ENCODE measurements at regions not wholly inside any gene's neighbourhood (a gene's known extent, or its start where the extent isn't known, plus 50 kb on each side); places are given as distances from the start of the nearest gene placed in this dataset.
"Not testable (repeated sequence)": the region's sequence is repeated elsewhere in the genome, so short reads cannot be mapped to it uniquely, and the experiment has no call there.

DNA sequence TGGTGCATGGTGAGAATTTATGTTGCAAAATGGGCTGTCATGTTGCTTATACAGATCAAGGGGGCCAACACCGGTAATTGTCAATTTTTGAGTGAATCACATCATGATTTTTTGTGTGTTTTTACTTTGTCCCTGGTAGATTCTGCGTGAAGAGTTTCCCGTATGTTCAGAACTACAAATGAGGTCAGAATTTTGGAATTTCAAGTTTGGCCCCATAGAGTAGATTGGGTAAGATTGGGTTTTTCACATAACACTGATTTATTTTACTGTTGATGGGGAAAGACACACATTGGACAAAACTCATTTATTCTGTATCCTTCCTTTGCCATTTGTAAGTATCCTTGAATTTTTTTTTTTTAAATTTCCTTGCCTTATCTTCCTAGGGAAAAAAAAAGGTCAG is 158.5 kb upstream of the MXRA5 start:
- DNase-seq, result no peak

DNA sequence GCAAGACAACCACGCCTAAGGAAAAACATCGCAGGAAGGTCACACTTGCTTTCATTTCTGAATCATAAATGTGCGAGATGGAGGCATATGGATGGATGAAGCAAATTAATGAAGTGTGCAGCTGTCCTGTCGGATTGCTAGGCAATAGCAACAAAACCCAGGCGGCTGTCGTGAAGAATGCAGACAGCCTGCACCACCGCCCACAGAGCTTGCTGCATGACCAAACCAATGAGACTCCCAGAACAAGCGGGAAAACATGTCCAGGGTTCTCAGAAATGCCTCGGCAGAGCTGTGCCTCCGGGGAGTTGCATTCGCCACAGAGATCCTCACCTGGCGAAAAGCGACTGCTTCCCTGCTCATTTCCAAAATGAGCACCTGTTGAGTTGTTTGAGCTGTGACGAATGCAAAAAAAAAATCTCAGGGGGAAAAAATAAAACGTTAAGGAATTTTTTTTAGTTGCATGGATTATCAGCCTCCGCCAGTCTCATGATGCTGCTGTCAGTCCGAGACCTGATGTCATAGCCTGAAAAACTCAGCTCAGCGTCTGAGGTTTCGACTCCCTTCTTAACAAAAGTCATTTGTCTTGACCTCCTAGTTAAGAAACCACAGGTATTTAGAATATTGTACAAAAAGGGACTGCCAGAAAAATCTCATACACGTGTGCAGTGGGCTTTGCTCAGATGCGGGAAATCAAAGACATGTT is 155.5 kb upstream of the MXRA5 start:
- DNase-seq, result no peak

DNA sequence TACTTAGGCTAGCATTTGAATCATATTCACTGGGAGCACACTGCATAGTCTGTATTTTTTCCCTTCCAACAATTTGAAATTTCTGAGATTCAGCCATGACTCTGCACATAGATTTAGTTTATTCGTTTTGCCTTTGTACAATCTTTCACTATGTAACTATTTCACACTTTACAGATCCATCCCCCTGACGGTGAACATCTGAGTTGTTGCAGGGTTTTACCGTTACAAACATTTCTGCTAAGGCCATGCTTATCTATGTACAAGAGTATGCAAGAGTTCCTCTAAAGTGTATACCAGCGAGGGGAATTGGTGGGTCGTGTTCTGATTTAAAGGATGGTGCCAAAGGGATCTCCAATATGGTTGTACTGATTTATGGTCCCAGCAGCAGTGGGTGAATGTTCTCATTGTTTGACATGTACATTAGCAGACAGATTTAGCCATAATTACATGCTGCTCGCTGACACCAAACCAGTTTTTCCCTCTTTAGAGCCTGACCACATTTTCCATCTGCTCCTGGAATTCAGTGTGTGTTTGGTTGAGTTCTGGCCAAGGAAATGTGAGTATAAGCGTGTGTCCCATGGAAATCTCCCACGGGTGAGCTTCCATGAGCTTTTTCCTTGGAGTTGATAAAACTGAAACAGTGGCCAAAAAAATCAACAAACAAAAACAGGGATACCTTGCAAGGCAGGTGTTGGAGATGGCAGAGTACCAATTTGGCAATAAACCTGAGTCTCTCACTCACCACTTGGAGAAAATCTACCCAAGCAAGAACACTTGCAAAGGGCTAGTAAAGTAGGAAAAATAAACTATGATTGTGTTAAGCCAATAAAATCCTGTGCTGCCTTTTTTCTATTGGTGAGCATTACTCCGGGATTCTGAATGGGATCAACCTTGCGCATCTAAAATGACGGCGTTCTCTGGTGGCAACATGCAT is 149.7 kb upstream of the MXRA5 start:
- DNase-seq, result not testable (repeated sequence)

DNA sequence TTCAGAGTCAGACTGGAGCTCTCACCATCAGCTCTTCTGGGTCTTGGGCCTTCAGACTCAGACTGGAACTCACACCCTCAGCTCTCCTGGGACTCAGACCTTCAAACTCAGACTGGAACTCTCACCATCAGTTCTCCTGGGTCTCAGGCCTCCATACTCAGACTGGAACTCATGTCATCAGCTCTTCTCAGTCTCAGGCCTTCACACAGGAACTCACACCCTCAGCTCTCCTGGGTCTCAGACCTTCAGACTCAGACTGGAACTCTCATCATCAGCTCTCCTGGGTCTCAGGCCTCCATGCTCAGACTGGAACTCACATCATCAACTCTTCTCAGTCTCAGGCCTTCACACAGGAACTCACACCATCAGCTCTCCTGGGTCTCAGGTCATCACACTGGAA is 147.2 kb upstream of the MXRA5 start:
- no peak for DNase-seq

GRCh38 chrX:3485727-3486126 is 139.3 kb upstream of the MXRA5 start:
- DNase-seq, result no peak

DNA sequence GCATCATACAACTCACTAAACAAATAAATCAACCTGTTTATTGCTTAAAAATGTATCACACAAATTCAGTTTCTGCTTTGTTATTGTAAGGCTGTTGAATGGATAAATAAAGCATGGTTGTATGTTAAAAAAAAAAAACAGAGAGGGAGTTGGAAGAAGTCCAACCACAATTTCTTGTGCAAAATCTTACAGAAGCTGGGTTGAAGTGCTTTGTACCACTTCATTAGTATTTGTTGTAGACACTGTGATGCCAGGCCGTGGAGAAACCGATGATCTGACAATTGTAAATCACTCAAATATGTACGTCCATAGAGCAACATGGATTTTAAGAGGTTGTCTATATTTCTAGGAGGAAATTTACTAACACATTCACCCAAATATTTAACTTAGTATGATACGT is 132.6 kb upstream of the MXRA5 start:
- DNase-seq, result no peak

DNA sequence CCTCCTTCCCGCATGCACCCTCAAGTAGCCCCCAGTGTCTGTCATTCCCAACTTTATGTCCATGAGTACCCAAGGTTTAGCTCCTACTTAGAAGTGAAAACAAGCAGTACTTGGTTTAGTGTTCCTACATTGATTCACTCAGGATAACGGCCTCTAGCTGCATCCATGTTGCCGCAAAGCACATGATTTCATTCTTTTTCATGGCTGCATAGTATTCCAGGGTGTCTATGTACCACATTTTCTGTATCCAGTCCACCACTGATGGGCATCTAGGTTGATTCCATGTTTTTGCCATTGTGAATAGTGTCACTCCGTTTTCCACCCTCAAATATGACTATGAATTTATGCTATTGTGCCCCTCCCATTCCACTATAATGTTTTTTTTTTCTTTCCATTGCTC is 130.5 kb upstream of the MXRA5 start:
- DNase-seq, result no peak

DNA sequence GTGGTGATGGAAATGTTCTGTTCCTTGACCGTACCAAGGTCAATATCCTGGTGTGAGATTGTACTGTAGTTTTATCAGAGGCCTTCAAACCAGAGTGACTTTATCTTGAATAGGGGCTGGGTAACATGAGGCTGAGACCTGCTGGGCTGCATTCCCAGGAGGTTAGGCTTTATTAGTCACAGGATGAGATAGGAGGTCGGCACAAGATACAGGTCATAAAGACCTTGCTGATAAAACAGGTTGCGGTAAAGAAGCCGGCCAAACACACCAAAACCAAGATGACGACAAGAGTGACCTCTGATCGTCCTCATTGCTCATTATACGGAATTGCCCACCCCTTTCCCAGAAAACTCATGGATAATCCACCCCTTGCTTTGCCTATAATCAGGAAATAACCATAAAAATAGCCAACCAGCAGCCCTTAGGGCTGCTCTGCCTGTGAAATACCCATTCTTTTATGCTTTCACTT is 123.8 kb upstream of the MXRA5 start:
- DNase-seq, result not testable (repeated sequence)

DNA sequence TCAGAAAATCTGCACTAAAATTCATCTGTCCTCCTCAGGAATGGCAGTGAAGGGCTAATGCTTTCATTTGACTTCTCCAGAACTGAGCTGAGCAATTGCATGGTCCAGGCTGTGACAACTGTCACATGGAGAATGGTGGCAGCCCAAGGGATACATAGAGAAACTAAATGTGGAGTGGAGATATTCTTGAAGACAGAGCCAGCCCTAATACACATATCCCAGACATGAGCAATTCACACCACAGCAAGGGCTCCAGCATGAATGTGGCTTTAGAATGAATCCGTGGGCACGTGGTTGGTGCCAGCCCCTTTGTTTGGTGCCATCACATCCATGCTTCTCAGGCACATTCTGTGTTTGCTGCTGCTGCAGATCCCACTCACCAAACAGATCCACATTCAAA is 121.6 kb upstream of the MXRA5 start:
- DNase-seq, result no peak

DNA sequence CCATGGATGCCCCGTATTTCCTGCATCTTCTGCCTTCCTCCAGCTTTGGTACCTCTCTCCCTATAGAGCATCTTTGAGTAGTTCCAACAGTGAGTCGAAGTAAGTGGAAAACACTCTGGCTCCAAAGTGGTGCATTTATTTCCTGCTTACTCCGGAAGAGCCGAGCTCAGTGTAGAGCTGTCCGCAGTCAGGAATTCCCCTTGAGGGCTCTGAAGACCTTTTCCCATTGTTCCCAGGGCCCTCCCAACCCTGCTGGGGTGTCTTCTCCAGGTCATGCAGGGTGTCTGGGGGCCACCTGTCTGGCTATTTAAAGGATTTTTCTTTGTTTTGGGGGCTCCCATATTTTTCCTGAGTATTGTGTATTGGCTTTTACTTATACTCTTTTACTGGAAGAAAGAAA is 118.6 kb upstream of the MXRA5 start:
- DNase-seq, result no peak

- DNase-seq, result no peak
Measured at GRCh38 chrX:3462166-3462508, 115.7 kb upstream of the MXRA5 start.

DNA sequence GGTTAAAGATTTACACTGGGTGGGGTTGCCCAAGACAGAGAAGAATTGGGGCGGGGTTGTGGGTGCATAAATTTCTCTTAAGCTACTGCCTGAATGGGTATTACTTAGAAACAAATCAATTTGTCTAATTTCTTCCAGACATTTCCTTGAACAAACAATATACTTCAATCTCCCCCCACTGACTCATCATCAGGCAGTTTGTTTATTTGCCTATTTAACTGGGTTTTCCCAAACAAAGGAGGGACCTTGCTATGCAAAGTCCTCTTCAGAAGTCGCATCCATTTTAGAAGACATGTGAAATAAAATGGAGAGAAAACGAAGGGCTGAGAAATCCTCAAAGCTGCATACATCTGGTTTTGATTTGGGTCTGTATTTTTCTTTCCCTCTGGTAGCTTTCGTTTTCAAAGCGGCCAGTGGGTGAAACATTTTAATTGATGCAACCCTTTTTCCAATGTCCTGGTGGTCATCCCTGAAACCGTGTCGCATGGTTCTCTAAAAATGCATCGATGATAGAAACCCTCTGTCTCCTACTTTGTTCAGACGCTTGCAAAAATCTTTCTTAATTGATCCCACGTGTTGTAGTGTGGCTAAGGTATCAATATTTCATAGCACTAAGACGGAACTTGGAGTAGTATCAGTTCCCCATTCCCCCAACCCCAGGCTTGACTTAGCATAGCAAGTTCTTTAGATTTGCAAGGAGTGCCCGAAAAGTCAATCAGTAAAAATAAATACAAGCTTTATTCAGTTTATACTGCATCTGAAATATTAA is 115.1 kb upstream of the MXRA5 start:
- DNase-seq, result no peak

DNA sequence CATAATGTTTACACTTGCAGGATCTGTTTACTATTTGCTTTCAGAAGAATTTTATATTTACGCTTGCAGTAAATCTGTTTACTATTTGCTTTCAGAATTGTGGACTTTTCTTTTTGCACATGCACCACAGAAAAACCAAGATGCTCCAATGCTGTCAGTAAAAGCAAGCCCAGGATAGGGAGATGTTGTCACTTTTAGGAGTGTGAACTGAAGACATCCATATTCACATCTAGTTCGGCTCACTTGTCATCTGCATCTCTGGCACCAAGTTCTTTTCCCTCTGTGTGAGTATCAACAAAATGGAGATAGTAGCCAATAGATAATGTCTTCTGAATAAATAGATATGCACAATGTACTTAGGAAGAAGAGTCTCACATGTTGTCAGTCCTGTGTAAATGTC is 109.3 kb upstream of the MXRA5 start:
- DNase-seq, result no peak

DNA sequence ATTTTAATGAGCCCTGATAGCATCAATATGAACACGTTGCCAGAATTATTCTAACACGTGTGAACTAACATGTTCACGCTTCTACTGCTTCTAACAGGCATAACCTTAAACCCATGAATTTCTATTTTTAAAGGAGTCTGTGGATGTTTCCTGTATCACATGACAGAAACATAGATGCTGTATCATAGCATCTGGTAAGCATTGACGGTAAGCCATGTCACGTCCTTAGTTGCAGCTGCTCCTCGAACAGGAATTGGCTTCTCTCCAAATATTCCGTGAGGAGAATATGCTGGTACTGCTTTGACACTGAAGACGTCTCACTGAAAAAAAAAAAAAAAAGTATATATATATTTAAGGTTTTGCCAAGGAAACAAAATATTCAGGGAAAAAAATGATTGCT is 105.1 kb upstream of the MXRA5 start:
- no peak for DNase-seq

- no peak for DNase-seq
Measured at GRCh38 chrX:3450881-3451570, 104.6 kb upstream of the MXRA5 start.

- no peak for DNase-seq
Measured at GRCh38 chrX:3449287-3449686, 102.8 kb upstream of the MXRA5 start.

DNA sequence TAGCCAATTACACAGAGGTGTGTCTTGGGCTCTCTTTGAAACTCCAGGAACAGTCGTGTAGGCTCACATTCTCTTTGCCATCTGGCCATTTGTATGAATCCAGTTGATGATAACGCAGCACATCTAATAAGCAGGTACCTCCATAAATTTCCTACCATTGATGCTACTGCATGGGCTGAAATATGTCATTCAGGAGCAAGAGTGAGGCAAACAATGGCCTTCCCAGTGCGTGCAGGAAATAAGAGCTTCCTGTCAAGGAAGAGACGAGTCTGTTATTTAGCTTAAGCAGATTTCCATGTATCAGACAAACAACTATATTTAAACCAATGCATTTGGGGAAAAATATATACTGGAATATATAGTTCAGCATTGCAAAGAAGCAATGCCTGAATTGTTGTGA is 102.1 kb upstream of the MXRA5 start:
- DNase-seq, result no peak

DNA sequence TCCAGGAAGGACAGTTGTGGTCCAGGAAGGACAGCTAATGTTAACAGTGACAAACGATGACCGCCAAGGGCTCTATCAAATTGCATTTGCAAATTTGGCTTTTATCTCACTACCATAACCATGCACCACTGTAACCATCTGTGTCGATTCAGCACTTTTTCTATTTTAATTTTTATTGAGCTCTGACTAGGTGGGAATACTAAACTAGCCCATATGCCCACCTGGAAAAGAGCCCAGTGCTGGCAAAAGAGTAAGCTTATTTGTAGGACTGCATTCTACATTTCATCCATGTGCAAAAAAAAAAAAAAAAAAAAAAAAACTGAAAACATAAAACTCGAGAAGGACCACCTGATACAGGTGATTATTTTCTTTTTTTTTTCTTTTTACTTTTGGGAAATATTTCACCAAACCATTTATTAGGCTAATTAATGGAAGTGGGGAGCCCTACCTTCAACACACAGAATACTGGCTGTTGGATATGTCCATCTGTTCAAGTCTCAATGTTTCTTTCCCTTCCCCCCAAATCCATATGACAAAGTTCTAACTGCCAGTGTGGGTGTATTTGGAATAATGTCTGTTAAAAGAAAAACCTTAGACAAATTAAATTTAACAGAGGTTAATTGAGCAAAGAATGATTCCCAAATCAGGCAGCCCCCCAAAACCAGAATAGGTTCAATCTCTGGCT is 99.5 kb upstream of the MXRA5 start:
- DNase-seq, result no peak

DNA sequence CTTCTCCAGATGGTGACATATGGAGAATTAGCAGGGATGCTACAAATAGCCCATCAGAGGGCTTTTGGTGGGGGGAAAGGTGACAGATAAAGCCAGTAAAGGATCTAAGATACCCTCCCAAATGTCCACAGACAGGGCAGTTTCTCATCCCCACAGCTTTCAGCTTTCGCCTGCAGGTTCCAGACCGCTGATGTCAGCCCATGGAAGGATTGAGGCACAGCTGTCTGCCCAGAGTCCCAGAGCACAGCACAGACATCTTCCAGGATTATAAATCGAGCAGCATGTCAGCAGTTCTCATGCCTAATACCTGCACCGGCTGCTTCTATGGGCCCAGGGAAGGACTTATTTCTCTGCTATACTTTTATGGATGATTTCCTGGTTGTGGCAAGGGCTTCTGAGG is 96.7 kb upstream of the MXRA5 start:
- no peak for DNase-seq

GRCh38 chrX:3442691-3443090 is 96.2 kb upstream of the MXRA5 start:
- no peak for DNase-seq

DNA sequence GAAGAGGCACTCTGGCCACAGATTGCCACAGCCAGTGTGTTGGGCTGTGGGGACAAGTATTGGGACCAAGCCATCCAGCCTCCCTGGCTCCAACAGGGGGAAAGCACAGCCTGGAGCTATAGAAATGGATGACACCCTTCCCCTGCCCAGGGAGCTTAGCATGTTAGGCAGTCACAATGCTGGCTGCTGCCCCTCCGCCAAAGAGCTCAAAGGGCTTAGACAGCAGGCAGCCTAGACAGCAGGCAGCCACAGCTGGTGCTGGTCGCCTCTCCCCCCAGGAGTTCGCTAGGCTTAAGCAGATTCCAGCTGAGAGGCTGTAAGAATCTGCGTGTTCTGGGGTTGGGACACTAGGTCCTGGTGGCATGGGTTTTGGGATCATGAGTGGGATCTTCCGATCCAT is 94.5 kb upstream of the MXRA5 start:
- no peak for DNase-seq

DNA sequence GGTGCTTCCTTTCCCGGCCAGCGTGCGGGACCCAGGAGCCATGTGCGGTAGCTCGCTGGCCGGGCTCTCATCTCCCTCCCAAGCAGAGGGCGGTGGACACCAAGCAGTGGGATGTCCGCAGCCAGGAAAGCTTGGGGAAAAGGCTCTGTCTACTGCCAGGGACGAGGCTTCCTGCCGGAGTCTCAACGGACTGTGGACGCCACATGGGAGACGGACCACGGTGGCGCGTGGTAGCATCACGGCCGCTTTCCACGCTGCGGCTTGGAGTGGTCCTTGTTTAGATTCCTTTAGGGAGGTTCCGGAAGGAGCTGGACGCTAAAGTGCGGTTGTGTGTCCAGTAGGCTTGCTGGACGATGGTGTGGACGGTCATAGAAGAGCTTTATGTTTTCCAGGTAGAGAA is 89.5 kb upstream of the MXRA5 start:
- not testable (repeated sequence) for DNase-seq
